NCI-H146 (cell line): ENCODE measurements at regions not wholly inside any gene's neighbourhood (a gene's known extent, or its start where the extent isn't known, plus 50 kb on each side); places are given as distances from the start of the nearest gene placed in this dataset.

Source experiments
- DNase-seq: peaks from one replicate; lab custom pipeline; 2025; lab: John Stamatoyannopoulos, UW

DNA sequence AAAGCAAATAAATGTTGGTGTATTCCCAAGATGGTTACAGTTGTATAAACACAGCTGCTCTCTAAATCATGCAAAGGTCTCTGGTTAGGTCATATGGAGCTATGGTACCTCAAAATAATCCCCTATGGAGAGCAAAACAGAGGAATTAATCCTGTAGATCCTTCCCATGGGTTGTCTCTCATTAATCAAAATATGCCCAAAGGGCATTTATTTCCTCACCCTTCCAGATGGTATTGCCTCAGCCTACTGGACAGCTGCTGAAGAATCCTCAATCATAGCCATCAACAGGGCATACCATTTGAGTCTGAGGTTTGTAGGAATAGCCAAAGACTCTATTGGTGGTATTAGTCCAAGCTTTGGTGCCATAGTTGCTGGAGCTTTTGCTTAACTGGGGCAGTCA is 360.9 kb downstream of the RPL10L start:
- peak; percentile 44 for DNase-seq

DNA sequence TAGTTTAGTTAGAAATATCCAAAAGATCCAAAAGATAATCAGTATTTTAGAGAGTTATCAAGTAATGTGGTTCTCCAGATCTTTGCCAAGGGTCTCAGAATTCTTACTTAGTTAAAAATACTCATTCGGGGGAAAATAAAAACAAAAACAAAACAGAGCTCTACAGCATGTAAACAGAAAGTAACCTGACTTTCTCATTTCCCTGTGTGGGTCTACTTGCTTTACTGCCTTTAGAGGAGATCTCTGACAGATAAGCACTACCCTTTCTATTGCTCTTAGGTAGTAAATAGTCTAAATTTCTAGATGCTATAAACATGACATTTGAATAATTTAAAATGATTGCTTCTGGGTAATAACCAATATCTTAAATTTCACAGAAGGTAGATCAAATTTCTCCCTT is 371.8 kb downstream of the RPL10L start:
- no peak for DNase-seq

DNA sequence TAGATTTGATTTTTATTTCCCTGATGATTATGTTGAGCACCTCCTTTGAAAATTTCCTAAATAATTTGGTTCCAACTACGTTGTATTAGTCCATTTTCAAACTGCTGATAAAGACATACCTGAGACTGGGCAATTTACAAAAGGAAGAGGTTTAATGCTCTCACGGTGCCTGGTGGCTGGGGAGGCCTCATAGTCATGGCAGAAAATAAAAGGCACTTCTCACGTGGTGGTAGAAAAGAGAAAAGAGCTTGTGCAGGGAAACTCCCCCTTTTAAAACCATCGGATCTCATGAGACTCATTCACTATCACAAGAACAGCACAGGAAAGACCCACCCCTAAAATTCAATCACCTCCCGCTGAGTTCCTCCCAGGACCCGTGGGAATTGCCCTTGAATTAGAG is 372.3 kb downstream of the RPL10L start:
- DNase-seq: no peak

DNA sequence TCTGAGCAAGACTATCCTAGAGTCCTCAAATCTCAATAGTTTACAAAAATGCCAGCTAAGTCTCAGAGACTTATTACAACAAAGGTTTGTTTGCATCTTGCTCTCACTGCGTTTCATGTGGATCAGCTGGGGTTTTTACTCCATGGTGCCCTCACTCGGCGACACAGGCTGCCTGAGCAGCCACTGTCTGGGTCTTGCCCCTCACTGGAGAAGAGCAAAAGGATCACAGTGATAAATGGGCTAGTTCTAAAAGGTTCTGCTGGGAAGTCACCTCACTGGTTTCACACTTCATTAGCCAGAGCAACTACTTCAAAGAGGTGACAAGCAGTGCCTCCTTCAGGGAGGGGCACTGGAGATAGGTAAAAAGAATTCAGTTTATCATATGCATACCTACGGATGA is 392.0 kb downstream of the RPL10L start:
- no peak for DNase-seq

DNA sequence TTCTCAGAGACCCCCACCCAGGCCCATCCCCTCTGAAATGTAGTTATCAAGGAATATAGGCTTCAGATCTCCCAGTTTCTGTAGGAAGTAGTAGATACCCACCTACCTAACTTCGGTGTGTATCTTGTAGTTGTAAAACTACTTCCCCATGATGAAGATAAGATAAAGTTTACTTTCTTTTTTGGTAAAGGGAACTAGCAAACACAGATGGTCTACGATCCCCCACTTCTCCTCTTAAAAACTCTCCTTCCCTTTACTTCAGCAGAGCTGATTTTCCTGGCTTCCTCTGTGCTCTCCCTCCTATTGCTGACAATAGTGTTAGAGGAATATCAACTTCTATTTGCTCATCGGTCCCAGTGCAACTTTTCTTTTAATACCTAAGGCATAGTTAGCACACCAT is 395.2 kb downstream of the RPL10L start:
- DNase-seq: no peak

DNA sequence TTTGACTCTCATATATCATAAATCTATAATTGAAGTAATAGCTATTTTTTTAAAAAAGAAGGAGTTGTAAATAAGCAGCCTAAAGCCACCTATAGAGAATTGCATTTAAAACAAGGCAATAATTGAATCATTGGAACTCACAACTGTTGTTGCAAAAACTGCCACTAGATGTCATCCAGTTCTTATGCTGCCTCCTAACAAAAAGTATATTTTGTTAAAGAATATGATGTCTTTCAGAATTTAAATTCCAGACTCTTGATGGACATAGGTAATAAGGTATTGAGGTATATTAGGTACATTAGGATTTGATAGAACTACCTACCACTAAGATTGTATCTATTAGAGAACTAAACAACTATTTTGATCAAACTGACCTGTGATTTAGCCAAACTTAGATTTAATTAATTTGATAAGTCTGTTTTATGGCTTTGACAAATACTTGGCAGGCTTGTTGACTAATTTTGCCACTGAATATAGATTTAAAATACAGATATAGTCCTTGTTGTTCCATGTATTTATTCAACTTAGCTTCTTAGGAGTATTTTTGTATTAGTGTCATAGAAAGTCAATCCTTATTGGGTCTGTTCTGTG is 401.4 kb downstream of the RPL10L start:
- peak; percentile 2 for DNase-seq

DNA sequence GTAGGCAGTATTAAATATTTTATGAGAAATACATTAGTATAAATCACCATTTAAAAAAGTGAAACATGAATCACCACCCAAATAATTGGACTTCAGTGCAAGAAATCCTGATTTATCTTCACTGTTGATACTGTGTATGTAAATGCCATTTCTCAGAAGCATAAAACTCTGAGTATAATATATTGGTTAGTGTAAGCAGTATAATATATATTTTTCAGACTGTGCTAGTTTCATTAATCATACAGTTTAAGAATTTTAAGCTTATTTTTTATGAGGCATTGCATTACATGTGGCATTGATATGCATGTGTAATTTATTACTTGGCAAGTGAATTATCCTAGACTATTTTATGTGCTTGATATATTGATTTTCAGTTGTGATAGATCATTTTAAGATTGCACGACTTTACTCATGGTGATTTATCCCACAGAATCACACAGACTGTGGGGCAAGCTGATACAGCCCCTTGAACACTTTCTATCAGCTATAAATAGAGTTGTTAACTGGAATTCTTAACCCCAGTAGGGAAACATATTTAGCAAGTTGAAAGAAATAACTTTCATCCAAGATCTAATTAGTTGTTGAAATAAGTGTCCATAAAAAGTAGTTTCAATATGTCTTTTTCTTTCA is 403.5 kb downstream of the RPL10L start:
- DNase-seq: no peak

DNA sequence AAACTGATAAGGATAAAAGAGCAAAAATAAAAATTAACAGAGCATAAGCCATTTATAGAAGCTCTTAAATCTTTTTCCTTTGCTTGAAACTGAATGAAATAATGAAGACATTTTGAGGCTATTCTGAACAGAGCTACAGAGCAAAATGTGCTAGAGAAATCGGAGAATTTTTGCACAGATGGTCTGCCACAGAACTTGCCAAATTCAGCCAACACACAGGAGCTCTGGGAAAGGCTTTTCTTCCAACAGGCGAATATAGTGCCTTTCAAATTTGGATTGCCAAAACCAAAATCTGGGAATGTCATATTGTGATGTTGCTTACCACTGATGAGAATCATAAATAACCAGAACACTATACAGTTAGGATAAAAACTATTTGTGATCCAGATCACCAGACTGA is 406.3 kb downstream of the RPL10L start:
- no peak for DNase-seq

DNA sequence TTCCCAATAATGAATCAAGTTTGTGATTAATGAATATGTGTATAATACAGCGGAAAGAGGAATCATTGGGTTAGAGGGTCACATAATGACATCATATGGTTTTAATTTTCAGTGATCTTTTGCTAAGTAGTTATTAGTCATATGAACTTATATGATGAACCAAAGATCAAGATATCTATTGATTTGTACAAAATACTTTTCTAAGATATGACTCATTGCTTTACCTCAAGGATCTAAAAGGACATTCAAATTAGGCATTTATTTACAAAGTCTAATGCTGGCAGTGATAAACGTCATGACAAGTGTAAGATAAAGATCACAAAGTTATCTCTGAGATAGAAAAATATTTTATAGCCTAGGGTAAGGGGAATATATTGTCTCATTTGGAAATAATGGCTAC is 417.8 kb downstream of the RPL10L start:
- no peak for DNase-seq

DNA sequence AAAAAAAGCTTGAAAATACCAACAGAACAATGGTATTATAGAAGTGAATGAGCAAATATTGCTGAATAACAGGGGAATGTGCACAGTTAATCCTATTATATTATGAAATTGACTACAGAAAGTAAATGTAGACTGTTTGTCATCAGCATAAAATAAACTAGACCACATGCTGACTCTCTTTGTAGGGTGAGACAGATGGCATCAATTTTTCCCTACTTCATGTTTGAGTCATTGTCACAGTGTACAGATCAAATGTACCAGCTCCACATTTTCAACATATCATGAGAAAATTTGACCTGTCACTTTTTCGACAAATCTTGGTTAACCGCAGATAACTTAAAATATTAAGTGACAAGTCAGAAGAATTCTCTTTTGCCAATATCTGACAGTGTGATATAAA is 421.0 kb downstream of the RPL10L start:
- peak; percentile 45 for DNase-seq

DNA sequence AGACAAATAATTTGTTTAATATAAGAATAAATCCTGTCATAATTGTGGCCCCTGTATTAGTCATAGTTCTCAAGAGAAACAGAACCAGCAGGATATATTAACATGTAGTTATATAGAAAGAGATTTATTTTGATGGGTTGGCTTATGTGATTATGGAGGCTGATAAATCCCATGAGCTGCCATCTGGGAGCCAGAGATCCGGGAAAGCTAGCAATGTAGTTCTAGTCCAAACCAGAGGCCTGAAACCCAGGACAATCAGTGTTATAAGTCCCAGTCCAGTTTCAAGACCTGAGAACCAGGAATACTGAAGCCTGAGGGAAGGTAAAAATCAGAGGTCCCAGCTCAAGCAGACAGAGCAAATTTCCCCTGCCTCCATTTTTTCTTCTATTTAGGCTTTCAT is 435.8 kb downstream of the RPL10L start:
- no peak for DNase-seq

DNA sequence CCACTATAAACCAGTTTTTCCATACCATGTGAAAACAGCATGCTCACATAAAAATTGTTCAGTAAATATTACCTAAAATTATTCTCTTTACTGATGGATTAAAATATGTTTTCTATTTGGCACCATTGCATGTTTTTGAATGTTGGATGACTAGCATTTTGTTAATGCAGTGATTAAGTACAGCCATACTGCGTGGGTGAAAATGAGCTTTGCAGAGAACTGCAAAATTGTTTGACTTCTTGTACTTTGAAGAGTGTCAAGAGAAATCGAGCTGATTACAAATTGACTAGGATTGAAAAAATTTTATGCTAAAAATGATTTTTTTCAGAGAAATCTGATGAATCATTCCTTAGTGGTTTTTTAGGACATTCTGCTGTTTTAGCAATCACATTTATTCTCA is 452.9 kb downstream of the RPL10L start:
- no peak for DNase-seq

DNA sequence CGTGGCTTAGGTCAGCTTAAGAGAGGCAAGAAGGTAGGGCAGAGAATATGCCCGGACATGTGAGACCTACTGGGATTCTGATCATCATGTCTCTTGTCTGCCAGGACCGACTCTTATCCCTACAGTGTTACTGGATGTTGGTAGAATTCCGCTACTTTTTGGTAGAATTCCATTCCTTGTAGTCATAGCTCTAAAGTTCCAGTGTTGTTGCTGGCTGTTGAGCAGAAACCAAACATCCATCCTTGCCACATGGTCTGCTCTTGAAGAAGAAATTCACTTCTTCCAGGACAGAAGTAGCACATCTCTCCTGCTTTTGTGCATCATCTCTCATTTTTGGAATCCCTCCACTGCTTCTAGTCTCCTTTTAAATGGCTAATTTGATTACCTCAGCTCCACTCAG is 453.7 kb downstream of the RPL10L start:
- no peak for DNase-seq
